Vagina (tissue), 2 donors: ENCODE measurements at regions not wholly inside any gene's neighbourhood (a gene's known extent, or its start where the extent isn't known, plus 50 kb on each side); places are given as distances from the start of the nearest gene placed in this dataset.

Experiments
- POLR2A ChIP-seq, 2 donors: fragments of 450-650 bp; IDR thresholded peaks; one replicate each; pipeline ENCODE4 v1.6.1; 2017; ENCODE audit warnings: antibody characterized with exemption in 2 of 2, mild to moderate bottlenecking in 2 of 2, moderate library complexity in 2 of 2
- POLR2AphosphoS5 ChIP-seq, 2 donors: sonication (generic); formaldehyde crosslinking; IDR thresholded peaks; one replicate each; pipeline ENCODE4 v1.9.0; 2017; ENCODE audit warnings: antibody characterized with exemption in 2 of 2, mild to moderate bottlenecking in 2 of 2, low read depth in 1 of 2; ENCODE audit not compliant: insufficient read depth in 1 of 2
- TF ChIP-seq, protein P1 (sequence below), 3 experiments: fragments of 450-650 bp in 2 of 3; fragments of 200-600 bp in 1 of 3; sonication (generic) in 1 of 3; IDR thresholded peaks; one replicate each; pipeline ENCODE4 v1.5.1; 2017 to 2019; ENCODE audit warnings: antibody characterized with exemption in 3 of 3, mild to moderate bottlenecking in 2 of 3, moderate library complexity in 2 of 3

DNA sequence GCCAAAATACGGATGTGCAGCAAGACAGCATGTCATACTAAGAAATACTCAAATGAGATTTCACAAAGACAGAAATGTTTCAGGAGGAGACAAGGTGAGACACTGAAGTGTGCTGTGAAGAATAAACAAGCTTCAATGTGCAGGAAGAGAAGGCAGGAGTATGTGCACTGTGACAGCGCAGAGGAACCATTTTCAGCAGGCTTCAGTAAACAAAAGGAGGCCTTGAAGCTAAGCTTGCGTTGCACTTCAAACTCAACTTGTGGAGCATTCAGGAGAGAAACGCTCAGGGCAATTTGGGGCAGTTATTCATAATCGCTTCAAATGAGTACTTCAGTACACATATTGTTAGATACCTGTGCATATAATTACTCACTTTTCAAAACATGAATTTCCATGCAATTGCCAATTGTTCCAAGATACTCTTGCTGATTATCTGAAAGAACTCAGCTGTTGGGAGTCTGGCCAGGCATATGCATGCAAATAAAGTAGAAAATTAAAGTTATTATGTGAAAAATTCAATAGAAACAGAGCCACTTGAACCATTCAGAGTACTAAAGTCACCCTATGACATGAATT is 234.2 kb upstream of the OPRM1 start:
- TF ChIP-seq POLR2A (IDR thresholded peaks at IDR 0.05) (no peak), POLR2AphosphoS5 (IDR thresholded peaks at IDR 0.05; ENCODE audit: insufficient read depth in 1 of 2, low read depth in 1 of 2) (no peak)
- TF ChIP-seq, protein P1, sequence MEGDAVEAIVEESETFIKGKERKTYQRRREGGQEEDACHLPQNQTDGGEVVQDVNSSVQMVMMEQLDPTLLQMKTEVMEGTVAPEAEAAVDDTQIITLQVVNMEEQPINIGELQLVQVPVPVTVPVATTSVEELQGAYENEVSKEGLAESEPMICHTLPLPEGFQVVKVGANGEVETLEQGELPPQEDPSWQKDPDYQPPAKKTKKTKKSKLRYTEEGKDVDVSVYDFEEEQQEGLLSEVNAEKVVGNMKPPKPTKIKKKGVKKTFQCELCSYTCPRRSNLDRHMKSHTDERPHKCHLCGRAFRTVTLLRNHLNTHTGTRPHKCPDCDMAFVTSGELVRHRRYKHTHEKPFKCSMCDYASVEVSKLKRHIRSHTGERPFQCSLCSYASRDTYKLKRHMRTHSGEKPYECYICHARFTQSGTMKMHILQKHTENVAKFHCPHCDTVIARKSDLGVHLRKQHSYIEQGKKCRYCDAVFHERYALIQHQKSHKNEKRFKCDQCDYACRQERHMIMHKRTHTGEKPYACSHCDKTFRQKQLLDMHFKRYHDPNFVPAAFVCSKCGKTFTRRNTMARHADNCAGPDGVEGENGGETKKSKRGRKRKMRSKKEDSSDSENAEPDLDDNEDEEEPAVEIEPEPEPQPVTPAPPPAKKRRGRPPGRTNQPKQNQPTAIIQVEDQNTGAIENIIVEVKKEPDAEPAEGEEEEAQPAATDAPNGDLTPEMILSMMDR (IDR thresholded peaks at IDR 0.05) = no peak
